CD4-positive, CD25-positive, alpha-beta regulatory T cell (primary cell): ENCODE measurements at regions not wholly inside any gene's neighbourhood (a gene's known extent, or its start where the extent isn't known, plus 50 kb on each side); places are given as distances from the start of the nearest gene placed in this dataset.

Experiments
- ATAC-seq, 2 donors: fragments of 150-1000 bp; cut with Tn5 transposase; one replicate each; pipeline ENCODE4 v1.10.0; 2021; ENCODE audit warnings: low read depth in 2 of 2, moderate number of reproducible peaks in 2 of 2, moderate library complexity in 1 of 2
- DNase-seq, 3 donors: peaks; one replicate each; pipeline versions ENCODE4 v3.0.0 to v3.0.0-alpha.2; 2012 to 2022; ENCODE audit warnings: mixed read lengths in 1 of 3
- H3K27ac ChIP-seq: one replicate; pipeline ENCODE4 v1.7.0; 2013; ENCODE audit warnings: mild to moderate bottlenecking, low read length; ENCODE audit not compliant: insufficient read depth, poor library complexity, severe bottlenecking
- H3K27me3 ChIP-seq: one replicate; pipeline ENCODE4 v1.7.0; 2013; ENCODE audit warnings: low read length; ENCODE audit not compliant: control insufficient read depth, insufficient read depth
- H3K36me3 ChIP-seq: one replicate; pipeline ENCODE4 v1.7.0; 2013; ENCODE audit warnings: mild to moderate bottlenecking, low read length, moderate library complexity; ENCODE audit not compliant: control insufficient read depth, insufficient read depth
- H3K4me1 ChIP-seq: 2 replicates; pipeline ENCODE4 v1.7.0; 2013; ENCODE audit warnings: mild to moderate bottlenecking, low read length; ENCODE audit not compliant: insufficient read depth, control insufficient read depth, poor library complexity, severe bottlenecking
- H3K4me3 ChIP-seq: one replicate; pipeline ENCODE4 v1.7.0; 2013; ENCODE audit warnings: low read depth, mild to moderate bottlenecking, low read length, moderate library complexity
- H3K9me3 ChIP-seq, 2 experiments: 1 replicate in 1 of 2; 2 replicates in 1 of 2; pipeline ENCODE4 v1.7.0; 2013; ENCODE audit warnings: low read length in 2 of 2, mild to moderate bottlenecking in 1 of 2, moderate library complexity in 1 of 2; ENCODE audit not compliant: control insufficient read depth in 2 of 2
- H3K27ac Mint-ChIP-seq, 3 donors: one replicate each; pipeline ENCODE4 v1.8.0; 2020 to 2022; ENCODE audit warnings: mild to moderate bottlenecking in 3 of 3, mixed read lengths in 3 of 3, moderate library complexity in 2 of 3
- H3K27me3 Mint-ChIP-seq: one replicate; pipeline ENCODE4 v1.8.0; 2022; ENCODE audit warnings: mild to moderate bottlenecking, mixed read lengths
- H3K36me3 Mint-ChIP-seq: one replicate; pipeline ENCODE4 v1.8.0; 2020; ENCODE audit warnings: mixed read lengths
- H3K4me1 Mint-ChIP-seq, 4 donors: one replicate each; pipeline ENCODE4 v1.8.0; 2020 to 2022; ENCODE audit warnings: mixed read lengths in 4 of 4, mild to moderate bottlenecking in 1 of 4
- H3K4me3 Mint-ChIP-seq, 4 donors: one replicate each; pipeline ENCODE4 v1.8.0; 2020 to 2022; ENCODE audit warnings: mild to moderate bottlenecking in 4 of 4, mixed read lengths in 4 of 4, moderate library complexity in 3 of 4
- H3K9me3 Mint-ChIP-seq, 7 donors: one replicate each; pipeline ENCODE4 v1.8.0; 2020 to 2022; ENCODE audit warnings: mixed read lengths in 7 of 7, mild to moderate bottlenecking in 3 of 7, moderate library complexity in 2 of 7

DNA sequence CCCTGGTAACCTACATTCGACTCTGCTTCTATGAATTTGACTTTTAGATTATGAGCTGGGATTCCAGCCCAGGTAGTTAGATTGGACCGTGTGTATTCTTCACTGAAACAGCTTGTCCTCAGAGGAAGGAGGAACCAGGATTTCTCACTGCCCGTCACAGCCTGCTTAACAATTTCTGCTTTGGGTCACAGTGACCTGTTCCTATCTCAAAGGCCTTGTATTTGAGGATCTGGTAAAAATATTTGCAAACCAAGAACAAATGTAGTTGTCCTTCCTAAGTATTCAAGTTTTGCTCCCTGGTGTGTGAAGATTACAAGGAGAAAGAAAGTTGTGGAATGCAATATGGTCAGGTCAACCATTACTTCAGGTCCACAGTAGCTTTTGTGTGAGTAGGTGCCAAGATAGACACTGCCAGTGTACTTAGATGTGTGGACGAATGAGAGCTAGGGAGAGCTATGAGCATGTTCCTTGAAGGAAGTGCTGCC, 55.1 kb downstream of the KIF4B start:
- Mint-ChIP-seq H3K27ac (no peak overlapping the region), H3K4me1 (no peaks in the 10 kb centered on the region), H3K27me3 (no peaks in the 10 kb centered on the region), H3K36me3 (no peaks in the 10 kb centered on the region), H3K4me3 (no peak overlapping the region), H3K9me3 (peaks cover 0 to 4% (median 0%) of the 10 kb centered on the region in 7 donors)
- DNase-seq = no peak
- no peak overlapping the region for H3K4me3 ChIP-seq
- no peak for ATAC-seq
- H3K36me3 ChIP-seq = no peaks in the 10 kb centered on the region
- H3K9me3 ChIP-seq = no peaks in the 10 kb centered on the region
- peaks cover 3% of the 10 kb centered on the region for H3K27me3 ChIP-seq
- H3K27ac ChIP-seq = no peak overlapping the region
- no peaks in the 10 kb centered on the region for H3K4me1 ChIP-seq

GRCh38 chr5:155069961-155070360, 56.4 kb downstream of the KIF4B start:
- Mint-ChIP-seq H3K27me3 (no peaks in the 10 kb centered on the region), H3K9me3 (peaks cover 0 to 4% (median 0%) of the 10 kb centered on the region in 7 donors), H3K4me1 (no peaks in the 10 kb centered on the region), H3K27ac (no peak overlapping the region), H3K36me3 (no peaks in the 10 kb centered on the region), H3K4me3 (no peak overlapping the region)
- no peak overlapping the region for H3K4me3 ChIP-seq
- H3K27ac ChIP-seq = no peak overlapping the region
- no peaks in the 10 kb centered on the region for H3K9me3 ChIP-seq
- H3K36me3 ChIP-seq = no peaks in the 10 kb centered on the region
- peaks cover 3% of the 10 kb centered on the region for H3K27me3 ChIP-seq
- H3K4me1 ChIP-seq = no peaks in the 10 kb centered on the region
- no peak for ATAC-seq
- no peak for DNase-seq

GRCh38 chr5:155070781-155071180, 57.2 kb downstream of the KIF4B start:
- H3K4me3 Mint-ChIP-seq = no peak overlapping the region
- Histone ChIP-seq H3K36me3 (no peaks in the 10 kb centered on the region), H3K4me1 (no peaks in the 10 kb centered on the region), H3K27ac (no peak overlapping the region), H3K4me3 (no peak overlapping the region), H3K27me3 (peaks cover 3% of the 10 kb centered on the region), H3K9me3 (no peaks in the 10 kb centered on the region)
- no peaks in the 10 kb centered on the region for H3K27me3 Mint-ChIP-seq
- H3K36me3 Mint-ChIP-seq = no peaks in the 10 kb centered on the region
- ATAC-seq (no peak), DNase-seq (no peak)
- peaks cover 0 to 4% (median 0%) of the 10 kb centered on the region in 7 donors for H3K9me3 Mint-ChIP-seq
- H3K27ac Mint-ChIP-seq = no peak overlapping the region
- H3K4me1 Mint-ChIP-seq = no peaks in the 10 kb centered on the region

- H3K9me3 Mint-ChIP-seq = peaks cover 0 to 4% (median 1%) of the 10 kb centered on the region in 7 donors
- DNase-seq = no peak
These were observed 62.8 kb downstream of the KIF4B start for GRCh38 chr5:155076379-155076778.

DNA sequence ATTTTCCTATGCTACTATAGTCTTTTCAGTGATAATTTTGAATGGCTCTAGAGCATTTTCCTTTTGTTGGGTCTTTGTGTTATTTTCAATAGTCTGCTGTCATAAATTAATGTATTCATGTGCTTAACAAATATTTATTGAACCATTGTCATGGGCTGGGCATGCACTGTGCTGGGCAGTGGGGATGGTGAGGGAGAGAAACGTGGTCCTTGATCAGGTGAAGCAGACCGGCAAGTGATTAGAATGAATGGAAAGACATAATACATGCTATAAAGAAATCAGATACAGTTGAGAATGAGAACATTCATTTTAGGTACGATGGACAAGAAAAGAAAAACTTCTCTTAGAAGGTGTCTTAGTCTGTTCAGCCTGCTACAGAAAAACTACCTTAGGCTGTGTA, 66.1 kb downstream of the KIF4B start:
- Mint-ChIP-seq H3K4me3 (no peak overlapping the region), H3K27ac (no peak overlapping the region), H3K27me3 (peaks cover 5% of the 10 kb centered on the region), H3K4me1 (no peaks in the 10 kb centered on the region), H3K36me3 (no peaks in the 10 kb centered on the region), H3K9me3 (peaks cover 0 to 4% (median 0%) of the 10 kb centered on the region in 7 donors)
- Histone ChIP-seq H3K36me3 (no peaks in the 10 kb centered on the region), H3K4me1 (no peaks in the 10 kb centered on the region), H3K9me3 (no peaks in the 10 kb centered on the region), H3K27me3 (no peaks in the 10 kb centered on the region), H3K27ac (no peak overlapping the region), H3K4me3 (no peak overlapping the region)
- DNase-seq (no peak), ATAC-seq (no peak)

More at GRCh38 chr5:155076379-155076778, 62.8 kb downstream of the KIF4B start:
- no peak overlapping the region for H3K27ac Mint-ChIP-seq
- Histone ChIP-seq H3K27ac (no peak overlapping the region), H3K4me1 (no peaks in the 10 kb centered on the region), H3K27me3 (no peaks in the 10 kb centered on the region), H3K9me3 (no peaks in the 10 kb centered on the region), H3K4me3 (no peak overlapping the region), H3K36me3 (no peaks in the 10 kb centered on the region)
- no peak for ATAC-seq
- no peaks in the 10 kb centered on the region for H3K36me3 Mint-ChIP-seq
- no peak overlapping the region for H3K4me3 Mint-ChIP-seq
- peaks cover 5% of the 10 kb centered on the region for H3K27me3 Mint-ChIP-seq
- no peaks in the 10 kb centered on the region for H3K4me1 Mint-ChIP-seq

DNA sequence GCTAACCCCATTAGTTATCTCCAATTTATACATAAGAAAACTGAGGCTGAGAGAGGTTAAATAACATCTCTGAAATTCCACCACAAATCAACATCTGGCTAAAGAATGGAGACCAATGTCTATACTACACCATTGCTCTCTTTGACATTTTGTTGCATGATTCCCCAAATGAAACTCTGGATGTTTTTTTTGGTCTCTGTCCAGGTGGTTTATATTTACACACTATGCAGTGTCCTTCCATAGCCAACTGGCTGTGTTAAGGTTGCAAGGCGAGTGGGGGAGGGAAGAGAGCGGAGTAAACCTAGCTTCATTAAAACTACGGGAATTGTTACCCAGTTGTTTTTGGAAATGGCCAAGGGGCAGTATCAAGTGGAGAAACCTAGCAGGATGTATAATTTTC, 67.2 kb downstream of the KIF4B start:
- Histone ChIP-seq H3K36me3 (no peaks in the 10 kb centered on the region), H3K27me3 (no peaks in the 10 kb centered on the region), H3K27ac (no peak overlapping the region), H3K4me3 (no peak overlapping the region), H3K9me3 (no peaks in the 10 kb centered on the region), H3K4me1 (no peaks in the 10 kb centered on the region)
- Mint-ChIP-seq H3K27ac (no peak overlapping the region), H3K9me3 (peaks cover 0 to 4% (median 0%) of the 10 kb centered on the region in 7 donors), H3K27me3 (peaks cover 5% of the 10 kb centered on the region), H3K4me1 (no peaks in the 10 kb centered on the region), H3K4me3 (no peak overlapping the region), H3K36me3 (no peaks in the 10 kb centered on the region)
- DNase-seq (no peak), ATAC-seq (no peak)

DNA sequence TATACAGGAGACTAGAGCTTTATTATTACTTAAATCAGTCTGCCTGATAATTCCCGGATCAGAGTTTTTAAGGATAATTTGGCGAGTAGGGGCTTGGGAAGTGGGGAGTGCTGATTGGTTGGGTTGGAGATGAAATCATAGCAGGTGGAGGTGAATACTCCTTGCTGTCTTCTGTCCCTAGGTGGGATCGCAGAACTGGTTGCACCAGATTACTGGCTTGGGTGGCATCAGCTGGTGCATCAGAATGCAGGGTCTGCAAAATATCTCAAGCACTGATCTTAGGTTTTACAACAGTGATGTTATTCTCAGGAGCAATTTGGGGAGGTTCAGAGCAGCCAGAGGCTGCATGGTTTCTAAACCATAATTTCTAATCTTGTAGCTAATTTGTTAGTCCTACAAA, 68.1 kb downstream of the KIF4B start:
- Histone ChIP-seq H3K36me3 (no peaks in the 10 kb centered on the region), H3K9me3 (no peaks in the 10 kb centered on the region), H3K4me1 (no peaks in the 10 kb centered on the region), H3K27ac (no peak overlapping the region), H3K27me3 (no peaks in the 10 kb centered on the region), H3K4me3 (no peak overlapping the region)
- peaks cover 0 to 4% (median 0%) of the 10 kb centered on the region in 7 donors for H3K9me3 Mint-ChIP-seq
- no peak for DNase-seq
- H3K27ac Mint-ChIP-seq = no peak overlapping the region
- ATAC-seq = no peak
- H3K36me3 Mint-ChIP-seq = no peaks in the 10 kb centered on the region
- peaks cover 5% of the 10 kb centered on the region for H3K27me3 Mint-ChIP-seq
- H3K4me1 Mint-ChIP-seq = no peaks in the 10 kb centered on the region
- no peak overlapping the region for H3K4me3 Mint-ChIP-seq

- H3K36me3 ChIP-seq = no peaks in the 10 kb centered on the region
- H3K27ac ChIP-seq = no peak overlapping the region
- Mint-ChIP-seq H3K36me3 (no peaks in the 10 kb centered on the region), H3K4me3 (no peak overlapping the region), H3K27me3 (peaks cover 3% of the 10 kb centered on the region), H3K9me3 (peaks cover 0 to 4% (median 0%) of the 10 kb centered on the region in 7 donors), H3K4me1 (no peaks in the 10 kb centered on the region), H3K27ac (no peak overlapping the region)
- no peaks in the 10 kb centered on the region for H3K27me3 ChIP-seq
- ATAC-seq (no peak), DNase-seq (no peak)
- no peak overlapping the region for H3K4me3 ChIP-seq
- H3K4me1 ChIP-seq = no peaks in the 10 kb centered on the region
- H3K9me3 ChIP-seq = no peaks in the 10 kb centered on the region
These were observed 68.8 kb downstream of the KIF4B start for GRCh38 chr5:155082401-155082800.
